Naive B cell (primary cell): ENCODE measurements at regions not wholly inside any gene's neighbourhood (a gene's known extent, or its start where the extent isn't known, plus 50 kb on each side); places are given as distances from the start of the nearest gene placed in this dataset.
A peak's percentile ranks its signal among the peaks of the same experiment; 100 is the strongest.
"Not testable (repeated sequence)": the region's sequence is repeated elsewhere in the genome, so short reads cannot be mapped to it uniquely, and the experiment has no call there.

Source experiments
- ATAC-seq, 2 donors: fragments of 150-1000 bp; cut with Tn5 transposase; 2 replicates each; pipeline ENCODE4 v1.10.0; 2021; ENCODE audit warnings: low read depth in 2 of 2, mild to moderate bottlenecking in 2 of 2, moderate library complexity in 2 of 2
- DNase-seq: peaks from one replicate; pipeline ENCODE4 v3.0.0; 2022
- H3K27ac Mint-ChIP-seq, 6 donors: one replicate each; pipeline ENCODE4 v1.8.0; 2020 to 2022; ENCODE audit warnings: mild to moderate bottlenecking in 6 of 6, mixed read lengths in 6 of 6, moderate library complexity in 5 of 6, inconsistent platforms in 2 of 6
- H3K27me3 Mint-ChIP-seq, 3 donors: one replicate each; pipeline ENCODE4 v1.8.0; 2021 to 2022; ENCODE audit warnings: mixed read lengths in 3 of 3, mild to moderate bottlenecking in 1 of 3
- H3K36me3 Mint-ChIP-seq, 2 donors: one replicate each; pipeline ENCODE4 v1.8.0; 2020 to 2022; ENCODE audit warnings: mixed read lengths in 2 of 2, inconsistent platforms in 1 of 2, mild to moderate bottlenecking in 1 of 2
- H3K4me1 Mint-ChIP-seq, 3 donors: one replicate each; pipeline ENCODE4 v1.8.0; 2020 to 2022; ENCODE audit warnings: mixed read lengths in 3 of 3, inconsistent platforms in 1 of 3, mild to moderate bottlenecking in 1 of 3, moderate library complexity in 1 of 3
- H3K4me3 Mint-ChIP-seq, 8 donors: one replicate each; pipeline ENCODE4 v1.8.0; 2020 to 2022; ENCODE audit warnings: mild to moderate bottlenecking in 8 of 8, mixed read lengths in 8 of 8, moderate library complexity in 8 of 8, inconsistent platforms in 2 of 8
- H3K9me3 Mint-ChIP-seq, 7 donors: one replicate each; pipeline ENCODE4 v1.8.0; 2020 to 2022; ENCODE audit warnings: mixed read lengths in 7 of 7, mild to moderate bottlenecking in 5 of 7, inconsistent platforms in 2 of 7, moderate library complexity in 1 of 7

DNA sequence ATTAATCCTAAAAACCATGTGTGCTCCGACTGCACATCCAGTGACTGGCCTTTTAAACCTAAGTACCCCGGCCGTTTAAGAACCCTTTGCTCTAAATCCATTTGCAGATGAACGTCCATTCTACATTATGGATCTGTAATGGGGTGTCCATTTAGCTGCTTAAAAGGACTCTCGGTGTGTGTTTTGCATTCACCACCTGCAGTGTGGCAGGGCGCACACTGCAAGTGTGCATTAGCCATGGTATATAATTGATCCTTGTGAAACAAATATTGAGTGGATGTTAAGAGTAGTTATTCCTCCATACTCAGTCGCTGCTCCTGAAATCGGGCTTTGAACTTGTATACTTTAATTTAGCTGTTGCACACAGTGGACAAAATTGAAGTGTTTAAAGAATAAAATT, 190.1 kb upstream of the WWC1 start:
- ATAC-seq: no peak

DNA sequence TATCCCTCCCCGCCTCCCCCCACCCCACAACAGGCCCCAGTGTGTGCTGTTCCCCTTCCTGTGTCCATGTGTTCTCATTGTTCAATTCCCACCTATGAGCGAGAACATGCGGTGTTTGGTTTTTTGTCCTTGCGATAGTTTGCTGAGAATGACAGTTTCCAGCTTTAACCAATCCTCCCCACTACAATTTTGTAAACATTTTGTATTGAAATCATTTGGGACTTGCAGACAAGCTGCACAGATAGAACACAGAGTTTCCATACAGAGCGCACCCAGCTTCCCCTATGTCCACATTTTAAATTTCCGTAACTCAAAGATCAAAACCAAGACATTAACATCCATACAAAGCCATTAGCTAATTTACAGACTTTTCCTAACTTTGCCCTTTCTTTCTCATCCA, 188.4 kb upstream of the WWC1 start:
- not testable (repeated sequence) for H3K4me1 Mint-ChIP-seq, H3K27me3 Mint-ChIP-seq, H3K36me3 Mint-ChIP-seq, H3K4me3 Mint-ChIP-seq, H3K27ac Mint-ChIP-seq, DNase-seq, H3K9me3 Mint-ChIP-seq, ATAC-seq

More for the DNA sequence above, 190.1 kb upstream of the WWC1 start:
- H3K36me3 Mint-ChIP-seq: no peaks in the 10 kb centered on the region
- no peak overlapping the region for H3K4me3 Mint-ChIP-seq
- peaks cover 4 to 8% (median 5%) of the 10 kb centered on the region in 3 donors for H3K27me3 Mint-ChIP-seq
- no peak overlapping the region for H3K27ac Mint-ChIP-seq
- DNase-seq: no peak
- peaks cover 0 to 6% (median 0%) of the 10 kb centered on the region in 7 donors for H3K9me3 Mint-ChIP-seq
- no peaks in the 10 kb centered on the region for H3K4me1 Mint-ChIP-seq

DNA sequence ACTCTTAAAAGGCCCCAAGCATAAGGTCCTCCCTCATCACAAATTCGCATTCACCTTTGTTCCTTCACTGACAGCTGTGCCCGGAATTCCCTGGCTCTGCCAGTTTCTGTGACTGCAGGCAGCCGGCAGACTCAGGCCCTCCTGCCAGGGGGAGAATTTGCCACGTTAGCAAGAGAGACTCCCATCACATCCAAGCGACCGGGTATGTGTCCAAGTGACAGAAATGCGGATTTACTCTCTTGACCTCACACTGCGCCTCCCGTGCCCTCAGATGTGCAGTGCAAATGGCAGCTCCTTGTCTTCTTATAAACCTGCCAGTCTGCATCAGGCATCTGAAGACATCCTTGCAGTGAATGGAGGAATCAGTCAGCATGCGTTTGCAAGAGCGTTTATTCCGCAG, 187.1 kb upstream of the WWC1 start:
- ATAC-seq: no peak
- no peak for DNase-seq
- H3K27ac Mint-ChIP-seq: no peak overlapping the region
- H3K4me1 Mint-ChIP-seq: no peaks in the 10 kb centered on the region
- H3K36me3 Mint-ChIP-seq: no peaks in the 10 kb centered on the region
- no peak overlapping the region for H3K4me3 Mint-ChIP-seq
- H3K9me3 Mint-ChIP-seq: peaks cover 0 to 6% (median 1%) of the 10 kb centered on the region in 7 donors
- H3K27me3 Mint-ChIP-seq: peaks cover 5 to 16% (median 9%) of the 10 kb centered on the region in 3 donors

DNA sequence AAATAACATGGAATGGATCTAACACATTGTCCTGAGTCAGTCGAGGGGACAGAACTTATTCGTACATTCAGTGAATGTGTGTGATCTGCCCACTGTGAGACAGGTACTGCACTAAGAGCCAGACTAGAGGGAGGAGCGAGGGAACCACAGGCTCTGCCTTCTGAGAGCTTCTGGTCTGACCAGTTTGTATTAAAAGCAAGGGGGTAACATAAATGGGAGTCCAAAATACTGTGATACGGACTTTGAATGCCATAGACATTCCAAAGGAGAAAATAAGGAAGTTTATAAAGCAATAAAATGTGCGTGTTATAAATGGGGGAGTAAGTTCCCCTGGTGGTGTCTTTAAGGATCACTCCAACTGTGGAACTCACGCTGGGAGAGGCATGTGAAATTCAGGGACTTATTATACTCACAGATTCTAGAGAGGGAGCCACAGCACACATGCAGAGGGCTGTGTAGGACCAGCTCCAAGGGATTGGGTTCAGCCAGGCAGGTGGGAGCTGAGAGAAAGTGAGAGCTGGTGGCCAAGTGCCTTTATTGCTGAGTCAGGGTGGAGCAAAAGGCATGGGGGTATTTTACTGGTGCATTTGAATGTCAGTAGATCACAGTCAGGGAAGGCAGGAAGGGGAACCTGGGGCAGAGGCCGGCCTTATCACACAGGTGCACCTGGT, 186.5 kb upstream of the WWC1 start:
- Mint-ChIP-seq H3K4me1 (no peaks in the 10 kb centered on the region), H3K9me3 (peaks cover 0 to 6% (median 1%) of the 10 kb centered on the region in 7 donors), H3K27me3 (peaks cover 2 to 16% (median 9%) of the 10 kb centered on the region in 3 donors), H3K36me3 (no peaks in the 10 kb centered on the region), H3K27ac (no peak overlapping the region), H3K4me3 (no peak overlapping the region)
- DNase-seq (no peak), ATAC-seq (no peak)

GRCh38 chr5:168106008-168106761, 185.3 kb upstream of the WWC1 start:
- H3K4me1 Mint-ChIP-seq: no peaks in the 10 kb centered on the region
- H3K27ac Mint-ChIP-seq: no peak overlapping the region
- H3K4me3 Mint-ChIP-seq: no peak overlapping the region
- H3K9me3 Mint-ChIP-seq: peaks cover 0 to 6% (median 1%) of the 10 kb centered on the region in 7 donors
- no peaks in the 10 kb centered on the region for H3K36me3 Mint-ChIP-seq
- no peak for DNase-seq
- no peak for ATAC-seq
- peaks cover 4 to 16% (median 9%) of the 10 kb centered on the region in 3 donors for H3K27me3 Mint-ChIP-seq

GRCh38 chr5:168109441-168109840, 182.0 kb upstream of the WWC1 start:
- H3K4me3 Mint-ChIP-seq: no peak overlapping the region
- peaks cover 0 to 2% (median 0%) of the 10 kb centered on the region in 7 donors for H3K9me3 Mint-ChIP-seq
- peaks cover 6 to 16% (median 9%) of the 10 kb centered on the region in 3 donors for H3K27me3 Mint-ChIP-seq

GRCh38 chr5:168110384-168110783, 181.1 kb upstream of the WWC1 start:
- Mint-ChIP-seq H3K36me3 (no peaks in the 10 kb centered on the region), H3K9me3 (peaks cover 0 to 2% (median 0%) of the 10 kb centered on the region in 7 donors), H3K27ac (no peak overlapping the region), H3K27me3 (peaks cover 4 to 8% (median 6%) of the 10 kb centered on the region in 3 donors), H3K4me3 (no peak overlapping the region), H3K4me1 (no peaks in the 10 kb centered on the region)
- no peak for ATAC-seq
- no peak for DNase-seq

More at GRCh38 chr5:168109441-168109840, 182.0 kb upstream of the WWC1 start:
- ATAC-seq (no peak), DNase-seq (no peak)
- no peaks in the 10 kb centered on the region for H3K4me1 Mint-ChIP-seq
- H3K27ac Mint-ChIP-seq: no peak overlapping the region
- no peaks in the 10 kb centered on the region for H3K36me3 Mint-ChIP-seq

DNA sequence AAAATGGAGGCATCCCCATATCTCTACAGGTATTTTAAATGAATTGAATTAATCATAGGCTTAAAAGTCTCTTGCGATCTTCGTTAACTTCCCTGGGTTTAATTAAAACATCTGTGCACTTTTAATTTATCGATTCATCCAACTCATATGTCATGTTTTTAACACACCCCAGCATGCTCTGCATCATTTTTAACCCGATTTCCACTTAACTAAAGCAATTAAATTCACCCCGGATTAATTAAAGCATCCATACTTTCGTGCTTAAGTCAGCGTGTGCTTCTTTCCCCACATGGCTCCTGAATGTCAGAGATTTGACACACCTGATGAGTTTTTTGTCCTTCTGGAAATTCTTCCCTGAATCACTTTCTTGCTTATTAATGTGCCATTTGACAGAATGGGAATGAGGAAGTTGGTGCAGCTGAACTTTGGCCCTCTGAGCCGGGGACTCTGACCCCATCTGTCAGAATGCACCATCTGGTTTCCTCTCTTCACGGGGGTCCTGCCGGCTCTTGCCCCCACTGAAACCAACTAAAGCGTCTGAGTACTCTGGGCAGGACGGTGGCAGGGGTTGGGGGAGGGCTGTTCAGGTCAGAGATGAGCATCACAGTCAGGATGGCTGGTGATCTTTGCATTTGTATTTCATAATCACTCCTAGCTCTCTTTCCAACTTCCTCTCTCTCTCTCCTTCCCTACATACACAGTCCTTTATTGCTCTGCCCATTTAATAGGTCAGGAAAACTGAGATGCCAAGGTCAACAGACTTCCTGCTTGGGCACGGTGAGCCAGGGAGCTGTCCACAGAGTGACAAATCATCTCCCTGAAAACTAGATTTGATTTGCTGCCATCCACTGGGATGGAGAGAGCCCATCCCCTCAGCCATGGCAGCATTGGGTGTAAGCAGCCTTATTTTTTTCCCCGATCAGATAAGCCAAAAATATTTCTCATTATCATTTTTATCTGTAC, 180.3 kb upstream of the WWC1 start:
- DNase-seq: no peak
- H3K27me3 Mint-ChIP-seq: peaks cover 4 to 8% (median 6%) of the 10 kb centered on the region in 3 donors
- no peak overlapping the region for H3K27ac Mint-ChIP-seq
- no peaks in the 10 kb centered on the region for H3K4me1 Mint-ChIP-seq
- H3K9me3 Mint-ChIP-seq: peaks cover 0 to 2% (median 0%) of the 10 kb centered on the region in 7 donors
- no peak overlapping the region for H3K4me3 Mint-ChIP-seq
- no peaks in the 10 kb centered on the region for H3K36me3 Mint-ChIP-seq
- no peak for ATAC-seq

GRCh38 chr5:168114444-168115017, 176.9 kb upstream of the WWC1 start:
- ATAC-seq (no peak), DNase-seq (no peak)
- Mint-ChIP-seq H3K4me1 (no peaks in the 10 kb centered on the region), H3K27ac (no peak overlapping the region), H3K9me3 (no peaks in the 10 kb centered on the region), H3K36me3 (no peaks in the 10 kb centered on the region), H3K27me3 (peaks cover 0 to 6% (median 0%) of the 10 kb centered on the region in 3 donors), H3K4me3 (no peak overlapping the region)

- H3K4me3 Mint-ChIP-seq: no peak overlapping the region
- H3K9me3 Mint-ChIP-seq: no peaks in the 10 kb centered on the region
- ATAC-seq (no peak), DNase-seq (no peak)
- no peaks in the 10 kb centered on the region for H3K27me3 Mint-ChIP-seq
- no peaks in the 10 kb centered on the region for H3K36me3 Mint-ChIP-seq
- no peaks in the 10 kb centered on the region for H3K4me1 Mint-ChIP-seq
- H3K27ac Mint-ChIP-seq: no peak overlapping the region
Observed at GRCh38 chr5:168117469-168117868, 174.0 kb upstream of the WWC1 start.

DNA sequence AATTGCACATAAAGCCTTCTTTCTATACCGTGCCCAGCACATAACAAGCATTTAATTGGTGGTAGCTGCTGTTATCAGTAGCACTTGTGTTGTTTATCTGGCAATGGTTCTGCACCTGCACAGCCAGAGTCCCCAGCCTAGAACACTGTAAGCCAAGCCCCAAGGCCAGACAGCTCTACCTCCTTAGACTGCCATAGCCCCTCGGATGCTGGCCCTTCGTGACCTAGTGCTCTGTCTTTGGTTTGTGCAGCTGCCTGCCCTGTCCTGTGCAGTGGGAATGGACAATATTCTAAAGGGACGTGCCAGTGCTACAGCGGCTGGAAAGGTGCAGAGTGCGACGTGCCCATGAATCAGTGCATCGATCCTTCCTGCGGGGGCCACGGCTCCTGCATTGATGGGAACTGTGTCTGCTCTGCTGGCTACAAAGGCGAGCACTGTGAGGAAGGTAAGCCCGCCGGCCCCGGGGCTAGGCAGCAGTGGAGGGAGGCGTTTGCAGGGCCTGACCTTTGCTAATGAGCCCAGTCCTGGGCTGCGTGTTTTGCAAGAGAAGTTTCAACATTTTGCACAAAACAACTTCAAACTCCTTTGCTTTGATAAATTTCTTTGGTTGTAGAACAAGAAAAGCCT, 173.3 kb upstream of the WWC1 start:
- H3K9me3 Mint-ChIP-seq: no peaks in the 10 kb centered on the region
- H3K4me1 Mint-ChIP-seq: no peaks in the 10 kb centered on the region
- H3K4me3 Mint-ChIP-seq: no peak overlapping the region
- no peaks in the 10 kb centered on the region for H3K27me3 Mint-ChIP-seq
- H3K36me3 Mint-ChIP-seq: no peaks in the 10 kb centered on the region
- ATAC-seq (no peak), DNase-seq (no peak)
- no peak overlapping the region for H3K27ac Mint-ChIP-seq

DNA sequence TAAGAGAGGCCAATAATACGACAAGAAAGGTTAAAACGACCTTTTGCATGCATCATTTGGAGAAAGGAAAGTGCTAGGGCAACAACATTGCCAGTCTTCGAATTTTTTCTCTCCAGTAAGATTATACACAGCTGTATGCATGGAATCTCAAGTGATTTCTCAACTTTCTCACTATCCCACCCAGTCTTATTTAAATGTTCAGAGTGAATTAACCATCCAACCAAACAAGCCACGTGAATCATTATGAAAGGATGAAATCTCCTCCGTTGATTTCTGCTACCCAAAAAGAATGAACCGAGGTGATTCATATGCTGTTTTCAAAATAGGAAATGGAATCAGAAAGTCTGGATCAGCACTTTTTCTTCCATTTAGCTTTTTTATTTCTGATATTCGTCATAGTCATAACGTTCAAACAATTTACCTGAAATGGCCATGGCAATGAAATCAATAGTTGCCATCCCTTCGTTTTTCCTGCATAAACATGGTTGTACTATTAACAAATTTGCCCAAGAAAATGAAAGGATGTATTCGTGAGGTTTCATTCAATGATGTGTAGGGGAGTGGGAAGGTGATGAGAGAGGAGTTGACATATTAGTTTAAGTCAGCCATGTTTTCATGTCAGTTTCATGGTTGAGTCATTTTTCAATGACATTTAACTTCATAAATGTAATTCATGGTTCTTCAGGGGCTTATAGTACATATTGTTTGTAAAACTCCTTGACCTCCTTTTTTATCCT, 170.9 kb upstream of the WWC1 start:
- Mint-ChIP-seq H3K27me3 (no peaks in the 10 kb centered on the region), H3K4me1 (no peaks in the 10 kb centered on the region), H3K36me3 (peaks cover 0 to 7% of the 10 kb centered on the region in 2 donors), H3K4me3 (no peak overlapping the region), H3K27ac (peak overlapping the region in 1 of 6 donors; percentile 46), H3K9me3 (peaks cover 0 to 5% (median 0%) of the 10 kb centered on the region in 7 donors)
- DNase-seq (no peak), ATAC-seq (no peak)
